HEK293 (cell line): ENCODE measurements at regions not wholly inside any gene's neighbourhood (a gene's known extent, or its start where the extent isn't known, plus 50 kb on each side); places are given as distances from the start of the nearest gene placed in this dataset.

ENCODE experiments used
- CTCF ChIA-PET: fragments of 350-600 bp; formaldehyde crosslinking; extraction: SDS; loops from one replicate; lab custom pipeline; 2021; ENCODE audit warnings: antibody characterized with exemption; lab: Yijun Ruan, JAX
- POLR2A ChIA-PET: fragments of 300-600 bp; formaldehyde crosslinking; extraction: SDS; loops from one replicate; lab custom pipeline; 2020; ENCODE audit warnings: antibody characterized with exemption, inconsistent platforms; lab: Yijun Ruan, JAX
- H3K27ac ChIP-seq: fragments of 200-500 bp; sonication (Bioruptor generic); 2 replicates; pipeline ENCODE4 v1.5.1; 2014; ENCODE audit warnings: low read depth, low read length, control low read depth, inconsistent platforms; ENCODE audit errors: extremely low read depth
- H3K36me3 ChIP-seq, 2 experiments: fragments of 200-500 bp in 1 of 2; sonication (Bioruptor generic) in 1 of 2; 1 replicate in 1 of 2; 2 replicates in 1 of 2; pipeline ENCODE4 v1.5.1; 2014 to 2017; ENCODE audit warnings: inconsistent platforms in 2 of 2, low read length in 2 of 2; ENCODE audit not compliant: control insufficient read depth in 2 of 2, insufficient read depth in 1 of 2
- H3K4me1 ChIP-seq: fragments of 200-500 bp; sonication (Bioruptor generic); 2 replicates; pipeline ENCODE4 v1.5.1; 2014; ENCODE audit warnings: mild to moderate bottlenecking, low read length, inconsistent platforms; ENCODE audit not compliant: control insufficient read depth, insufficient read depth
- H3K4me3 ChIP-seq: 2 replicates; pipeline ENCODE4 v1.5.1; 2011; ENCODE audit warnings: low read depth, mild to moderate bottlenecking, control low read depth, low read length, moderate library complexity
- H3K9me3 ChIP-seq: fragments of 200-500 bp; sonication (Bioruptor generic); 2 replicates; pipeline ENCODE4 v1.5.1; 2014; ENCODE audit warnings: low read depth, low read length, inconsistent platforms; ENCODE audit not compliant: control insufficient read depth, insufficient read depth
- GLIS2 ChIP-seq: fragments of 450-650 bp; formaldehyde crosslinking; IDR thresholded peaks from 2 replicates; pipeline ENCODE4 v1.5.1; 2016; ENCODE audit warnings: missing biosample characterization, missing genetic modification characterization
- SETDB1 ChIP-seq: IDR thresholded peaks from one replicate; pipeline ENCODE4 v1.6.1; 2017; ENCODE audit warnings: mild to moderate bottlenecking, low read length, moderate library complexity, mixed read lengths; ENCODE audit not compliant: insufficient read length
- SP2 ChIP-seq: fragments of 450-650 bp; formaldehyde crosslinking; IDR thresholded peaks from 2 replicates; pipeline ENCODE4 v1.5.1; 2016; ENCODE audit warnings: missing biosample characterization, missing genetic modification characterization
- SP3 ChIP-seq: fragments of 450-650 bp; formaldehyde crosslinking; IDR thresholded peaks from 2 replicates; pipeline ENCODE4 v1.5.1; 2016; ENCODE audit warnings: missing biosample characterization, missing genetic modification characterization
- ZNF114 ChIP-seq: fragments of 450-650 bp; formaldehyde crosslinking; IDR thresholded peaks from 2 replicates; pipeline ENCODE4 v1.5.0; 2017; ENCODE audit warnings: missing biosample characterization, missing genetic modification characterization
- ZNF138 ChIP-seq: fragments of 450-650 bp; formaldehyde crosslinking; IDR thresholded peaks from 2 replicates; pipeline ENCODE4 v1.5.1; 2016; ENCODE audit warnings: missing biosample characterization, missing genetic modification characterization, borderline replicate concordance
- ZNF2 ChIP-seq: fragments of 450-650 bp; formaldehyde crosslinking; IDR thresholded peaks from 2 replicates; pipeline ENCODE4 v1.5.1; 2016; ENCODE audit warnings: missing biosample characterization, missing genetic modification characterization
- ZNF585B ChIP-seq: fragments of 450-650 bp; formaldehyde crosslinking; IDR thresholded peaks from 2 replicates; pipeline ENCODE4 v1.5.1; 2016; ENCODE audit warnings: missing biosample characterization, missing genetic modification characterization
- ZNF623 ChIP-seq: fragments of 450-650 bp; formaldehyde crosslinking; IDR thresholded peaks from 2 replicates; pipeline ENCODE4 v1.5.1; 2016; ENCODE audit warnings: missing biosample characterization, missing genetic modification characterization
- ZNF701 ChIP-seq: fragments of 450-650 bp; formaldehyde crosslinking; IDR thresholded peaks from 2 replicates; pipeline ENCODE4 v1.5.1; 2016; ENCODE audit warnings: missing biosample characterization, missing genetic modification characterization
- ZNF768 ChIP-seq: fragments of 450-650 bp; formaldehyde crosslinking; IDR thresholded peaks from 2 replicates; pipeline ENCODE4 v1.5.1; 2018; ENCODE audit warnings: missing biosample characterization, mild to moderate bottlenecking, missing genetic modification characterization
- ZNF791 ChIP-seq: fragments of 450-650 bp; formaldehyde crosslinking; IDR thresholded peaks from 2 replicates; pipeline ENCODE4 v1.5.1; 2016; ENCODE audit warnings: missing biosample characterization, missing genetic modification characterization
- ZNF837 ChIP-seq: fragments of 450-650 bp; formaldehyde crosslinking; IDR thresholded peaks from 2 replicates; pipeline ENCODE4 v1.5.1; 2016; ENCODE audit warnings: missing biosample characterization, missing genetic modification characterization
- TF ChIP-seq, protein P1 (sequence below): fragments of 450-650 bp; formaldehyde crosslinking; IDR thresholded peaks from 2 replicates; pipeline ENCODE4 v1.5.1; 2016; ENCODE audit warnings: missing biosample characterization, missing genetic modification characterization

- no peak for TF ChIP-seq SP2 (tag by site-specific recombination)
- no peak for TF ChIP-seq ZNF138 (tag by site-specific recombination)
- no peak for TF ChIP-seq GLIS2 (tag by site-specific recombination)
- TF ChIP-seq ZNF2 (tag by site-specific recombination) = no peak
- TF ChIP-seq, protein P1, sequence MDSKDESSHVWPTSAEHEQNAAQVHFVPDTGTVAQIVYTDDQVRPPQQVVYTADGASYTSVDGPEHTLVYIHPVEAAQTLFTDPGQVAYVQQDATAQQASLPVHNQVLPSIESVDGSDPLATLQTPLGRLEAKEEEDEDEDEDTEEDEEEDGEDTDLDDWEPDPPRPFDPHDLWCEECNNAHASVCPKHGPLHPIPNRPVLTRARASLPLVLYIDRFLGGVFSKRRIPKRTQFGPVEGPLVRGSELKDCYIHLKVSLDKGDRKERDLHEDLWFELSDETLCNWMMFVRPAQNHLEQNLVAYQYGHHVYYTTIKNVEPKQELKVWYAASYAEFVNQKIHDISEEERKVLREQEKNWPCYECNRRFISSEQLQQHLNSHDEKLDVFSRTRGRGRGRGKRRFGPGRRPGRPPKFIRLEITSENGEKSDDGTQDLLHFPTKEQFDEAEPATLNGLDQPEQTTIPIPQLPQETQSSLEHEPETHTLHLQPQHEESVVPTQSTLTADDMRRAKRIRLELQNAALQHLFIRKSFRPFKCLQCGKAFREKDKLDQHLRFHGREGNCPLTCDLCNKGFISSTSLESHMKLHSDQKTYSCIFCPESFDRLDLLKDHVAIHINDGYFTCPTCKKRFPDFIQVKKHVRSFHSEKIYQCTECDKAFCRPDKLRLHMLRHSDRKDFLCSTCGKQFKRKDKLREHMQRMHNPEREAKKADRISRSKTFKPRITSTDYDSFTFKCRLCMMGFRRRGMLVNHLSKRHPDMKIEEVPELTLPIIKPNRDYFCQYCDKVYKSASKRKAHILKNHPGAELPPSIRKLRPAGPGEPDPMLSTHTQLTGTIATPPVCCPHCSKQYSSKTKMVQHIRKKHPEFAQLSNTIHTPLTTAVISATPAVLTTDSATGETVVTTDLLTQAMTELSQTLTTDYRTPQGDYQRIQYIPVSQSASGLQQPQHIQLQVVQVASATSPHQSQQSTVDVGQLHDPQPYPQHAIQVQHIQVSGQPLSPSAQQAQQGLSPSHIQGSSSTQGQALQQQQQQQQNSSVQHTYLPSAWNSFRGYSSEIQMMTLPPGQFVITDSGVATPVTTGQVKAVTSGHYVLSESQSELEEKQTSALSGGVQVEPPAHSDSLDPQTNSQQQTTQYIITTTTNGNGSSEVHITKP = no peak
- no peak for TF ChIP-seq ZNF114 (tag by site-specific recombination)
These were observed 171.3 kb downstream of the ANKRD60 start (continued) for GRCh38 chr20:58056921-58057686.

- H3K27ac ChIP-seq = no peak overlapping the region
- ChIA-PET POLR2A (interaction anchor here (0.7 kb wide), 1 partner anchor 32 kb away, joined by 6 read pairs; no protein-coding TSS in a partner anchor), CTCF (interaction anchor here (0.6 to 0.7 kb wide), 2 partner anchors 308 to 411 kb away, joined by 3 read pairs; no protein-coding TSS in a partner anchor)
- TF ChIP-seq, protein P1 = no peak
- TF ChIP-seq ZNF585B (tag by site-specific recombination) = no peak
- TF ChIP-seq ZNF791 (tag by site-specific recombination) = no peak
- TF ChIP-seq ZNF701 (tag by site-specific recombination) = no peak
- no peak for TF ChIP-seq SP3 (tag by site-specific recombination)
- TF ChIP-seq SETDB1 = no peak
- no peaks in the 10 kb centered on the region for H3K9me3 ChIP-seq
- no peaks in the 10 kb centered on the region for H3K4me1 ChIP-seq
- no peak overlapping the region for H3K4me3 ChIP-seq
- no peaks in the 10 kb centered on the region for H3K36me3 ChIP-seq
These were observed 172.3 kb downstream of the ANKRD60 start for GRCh38 chr20:58056021-58056591.

GRCh38 chr20:58054780-58055373 is 173.6 kb downstream of the ANKRD60 start:
- H3K4me1 ChIP-seq = no peaks in the 10 kb centered on the region
- no peak overlapping the region for H3K27ac ChIP-seq
- no peaks in the 10 kb centered on the region for H3K9me3 ChIP-seq
- no peak overlapping the region for H3K4me3 ChIP-seq
- POLR2A ChIA-PET = no interaction called here
- no peak for TF ChIP-seq ZNF837 (tag by site-specific recombination)
- TF ChIP-seq ZNF623 (tag by site-specific recombination) = no peak
- no peak for TF ChIP-seq ZNF768 (tag by site-specific recombination)
- TF ChIP-seq, all 188 proteins: peak for 0
- CTCF ChIA-PET = no interaction called here
- H3K36me3 ChIP-seq = no peaks in the 10 kb centered on the region
